Lower leg skin (tissue), 4 donors: ENCODE measurements at regions not wholly inside any gene's neighbourhood (a gene's known extent, or its start where the extent isn't known, plus 50 kb on each side); places are given as distances from the start of the nearest gene placed in this dataset.

ENCODE experiments used
- DNase-seq, 2 donors: peaks; one replicate each; pipeline ENCODE4 v3.0.0-alpha.2; 2019; ENCODE audit warnings: low spot score in 2 of 2
- H3K4me3 ChIP-seq: fragments of 200-600 bp; sonication (generic); 2 replicates; pipeline ENCODE4 v1.5.1; 2017; ENCODE audit warnings: mild to moderate bottlenecking, low read depth; ENCODE audit not compliant: poor library complexity, severe bottlenecking
- POLR2A ChIP-seq, 2 donors: fragments of 450-650 bp; IDR thresholded peaks; one replicate each; pipeline ENCODE4 v1.6.1; 2016 to 2017; ENCODE audit warnings: antibody characterized with exemption in 2 of 2, mild to moderate bottlenecking in 1 of 2, moderate library complexity in 1 of 2
- WGBS, 2 donors: methylation state at CpG; one replicate each; pipeline ENCODE4 v1.1.5; 2018; 5-methylcytosine and 5-hydroxymethylcytosine counted together
- intact Hi-C: fragments of 100-400 bp; cut with DNase I; formaldehyde crosslinking; loops from one replicate; pipeline ENCODE4 v1.15.0; 2023; ENCODE audit warnings: low total_unique reads
- TF ChIP-seq, protein P1 (sequence below), 3 donors: fragments of 450-650 bp; IDR thresholded peaks; one replicate each; pipeline ENCODE4 v1.5.1; 2016; ENCODE audit warnings: antibody characterized with exemption in 3 of 3, mild to moderate bottlenecking in 3 of 3, moderate library complexity in 2 of 3

DNA sequence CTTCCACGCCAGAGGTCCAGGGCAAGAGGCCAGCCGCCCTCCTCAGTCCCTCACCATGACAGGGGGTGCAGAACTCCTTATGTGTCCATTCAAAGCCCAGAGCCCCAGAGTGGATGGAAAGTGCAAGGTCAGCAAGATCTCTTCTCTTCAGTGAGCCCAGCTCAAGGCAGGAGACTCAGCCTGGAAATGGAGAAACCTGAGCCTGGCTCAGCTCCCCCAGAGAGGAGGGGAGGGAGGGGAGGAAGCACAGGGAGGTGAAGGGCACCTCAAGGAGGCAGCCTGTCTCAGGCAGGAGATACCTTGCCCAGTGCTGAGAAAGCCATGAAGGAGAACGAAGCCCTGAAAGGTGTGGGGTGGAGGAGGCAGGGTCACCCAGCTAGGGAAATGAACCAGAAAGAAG lies 121.8 kb upstream of the PJA1 start:
- 85 to 100% methylated on average over 3 of the region's 3 CpGs for WGBS, 2 donors
- TF ChIP-seq, protein P1, sequence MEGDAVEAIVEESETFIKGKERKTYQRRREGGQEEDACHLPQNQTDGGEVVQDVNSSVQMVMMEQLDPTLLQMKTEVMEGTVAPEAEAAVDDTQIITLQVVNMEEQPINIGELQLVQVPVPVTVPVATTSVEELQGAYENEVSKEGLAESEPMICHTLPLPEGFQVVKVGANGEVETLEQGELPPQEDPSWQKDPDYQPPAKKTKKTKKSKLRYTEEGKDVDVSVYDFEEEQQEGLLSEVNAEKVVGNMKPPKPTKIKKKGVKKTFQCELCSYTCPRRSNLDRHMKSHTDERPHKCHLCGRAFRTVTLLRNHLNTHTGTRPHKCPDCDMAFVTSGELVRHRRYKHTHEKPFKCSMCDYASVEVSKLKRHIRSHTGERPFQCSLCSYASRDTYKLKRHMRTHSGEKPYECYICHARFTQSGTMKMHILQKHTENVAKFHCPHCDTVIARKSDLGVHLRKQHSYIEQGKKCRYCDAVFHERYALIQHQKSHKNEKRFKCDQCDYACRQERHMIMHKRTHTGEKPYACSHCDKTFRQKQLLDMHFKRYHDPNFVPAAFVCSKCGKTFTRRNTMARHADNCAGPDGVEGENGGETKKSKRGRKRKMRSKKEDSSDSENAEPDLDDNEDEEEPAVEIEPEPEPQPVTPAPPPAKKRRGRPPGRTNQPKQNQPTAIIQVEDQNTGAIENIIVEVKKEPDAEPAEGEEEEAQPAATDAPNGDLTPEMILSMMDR (IDR thresholded peaks at IDR 0.05): no peak
- TF ChIP-seq POLR2A (IDR thresholded peaks at IDR 0.05): no peak
- H3K4me3 ChIP-seq: no peak overlapping the region
- intact Hi-C loops: loop anchor here (10.0 kb wide), 1 partner anchor 462 kb away; the partner anchor contains the start of gene EFNB1
- DNase-seq: no peak

DNA sequence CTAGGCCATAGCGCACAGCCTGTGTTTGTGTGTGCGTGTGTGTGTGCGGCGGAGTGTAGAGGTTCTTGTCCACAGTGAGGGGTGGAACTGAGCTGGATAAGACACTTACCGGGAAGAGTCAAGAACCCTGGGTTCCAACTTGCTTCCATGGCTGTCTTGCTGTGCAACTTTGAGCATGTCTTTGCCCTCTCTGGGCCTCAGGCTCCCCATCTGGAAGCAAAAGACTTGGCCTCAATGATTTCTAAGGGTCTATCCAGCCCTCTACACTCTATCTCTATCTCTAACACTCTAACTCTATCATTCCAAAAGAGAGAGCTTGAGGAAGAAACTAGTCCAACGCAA lies 121.3 kb upstream of the PJA1 start:
- TF ChIP-seq POLR2A (IDR thresholded peaks at IDR 0.05): no peak
- TF ChIP-seq, protein P1 (IDR thresholded peaks at IDR 0.05): no peak
- H3K4me3 ChIP-seq: no peak overlapping the region
- 55 to 78% methylated on average over 2 to 5 of the region's 6 CpGs for WGBS, 2 donors
- no peak for DNase-seq
- intact Hi-C loops: loop anchor here (10.0 kb wide), 1 partner anchor 462 kb away; the partner anchor contains the start of gene EFNB1

DNA sequence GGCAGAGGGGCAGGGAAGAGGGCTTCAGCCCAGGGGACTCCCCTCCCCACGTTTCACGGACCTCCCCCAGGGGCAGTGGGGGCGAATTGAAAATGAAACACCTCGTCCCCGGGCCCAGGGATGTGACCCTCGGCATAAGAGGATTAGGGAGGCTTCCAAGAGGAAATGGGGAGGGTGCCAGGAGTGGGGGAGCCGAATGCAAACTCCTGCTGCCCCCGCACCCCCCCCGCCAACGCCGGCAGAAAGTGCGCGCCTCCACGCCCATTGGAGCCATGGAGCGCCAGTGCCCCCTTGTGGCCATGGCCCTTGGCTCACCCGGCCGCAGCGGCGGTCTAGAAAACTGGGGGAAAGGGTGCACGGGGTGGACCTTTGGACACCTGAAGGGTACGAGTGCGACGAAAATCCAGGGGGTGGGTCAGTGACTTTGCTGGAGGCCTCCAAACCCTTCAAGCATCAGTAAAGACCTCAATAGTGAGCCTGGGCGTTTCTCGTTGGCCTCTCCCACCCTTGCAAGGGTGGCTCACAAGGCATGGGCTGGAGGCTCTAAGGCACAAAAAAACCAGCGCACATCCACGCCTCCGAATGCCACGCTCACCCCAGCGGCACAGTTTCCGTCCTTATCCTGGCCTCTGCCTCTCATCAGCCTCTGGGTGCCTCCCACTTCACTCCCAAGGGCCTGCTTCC lies 120.8 kb upstream of the PJA1 start:
- no peak overlapping the region for H3K4me3 ChIP-seq
- peak; percentile 37 to 92 for DNase-seq
- TF ChIP-seq, protein P1 (IDR thresholded peaks at IDR 0.05): no peak
- no peak for TF ChIP-seq POLR2A (IDR thresholded peaks at IDR 0.05)
- 0 to 12% methylated on average over 14 to 31 of the region's 31 CpGs for WGBS, 2 donors
- intact Hi-C loops: loop anchor here (10.0 kb wide), 1 partner anchor 461 kb away; the partner anchor contains the start of gene EFNB1

DNA sequence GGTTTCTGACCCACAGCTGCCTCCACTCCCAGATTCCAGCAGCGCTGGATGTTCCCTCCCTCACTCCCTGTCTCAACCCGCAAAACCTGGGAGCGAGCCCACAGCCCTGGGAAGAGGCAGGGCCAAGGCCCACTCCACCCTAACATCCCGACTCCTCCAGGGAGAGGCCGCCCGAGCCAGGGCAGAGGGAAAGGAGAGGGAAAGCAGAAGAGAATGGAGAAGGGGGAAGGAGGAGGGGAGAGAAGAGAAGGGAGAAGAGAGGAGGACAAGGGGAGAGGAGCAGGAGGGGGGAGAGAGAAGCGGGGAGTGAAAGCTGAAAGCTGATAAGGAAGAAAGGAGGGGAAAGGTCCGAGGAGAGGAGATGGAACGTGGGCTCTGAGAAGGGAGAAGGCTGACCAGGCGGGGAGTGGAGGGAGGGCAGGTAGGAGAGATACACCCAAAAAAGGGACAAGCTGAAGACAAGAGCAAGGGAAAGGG lies 120.2 kb upstream of the PJA1 start:
- no peak overlapping the region for H3K4me3 ChIP-seq
- intact Hi-C loops: loop anchor here (10.0 kb wide), 1 partner anchor 461 kb away; the partner anchor contains the start of gene EFNB1
- TF ChIP-seq POLR2A (IDR thresholded peaks at IDR 0.05): no peak
- TF ChIP-seq, protein P1 (IDR thresholded peaks at IDR 0.05): no peak
- DNase-seq: peak; percentile 26 to 89
- WGBS, 2 donors: 13 to 32% methylated on average over 10 of the region's 10 CpGs

DNA sequence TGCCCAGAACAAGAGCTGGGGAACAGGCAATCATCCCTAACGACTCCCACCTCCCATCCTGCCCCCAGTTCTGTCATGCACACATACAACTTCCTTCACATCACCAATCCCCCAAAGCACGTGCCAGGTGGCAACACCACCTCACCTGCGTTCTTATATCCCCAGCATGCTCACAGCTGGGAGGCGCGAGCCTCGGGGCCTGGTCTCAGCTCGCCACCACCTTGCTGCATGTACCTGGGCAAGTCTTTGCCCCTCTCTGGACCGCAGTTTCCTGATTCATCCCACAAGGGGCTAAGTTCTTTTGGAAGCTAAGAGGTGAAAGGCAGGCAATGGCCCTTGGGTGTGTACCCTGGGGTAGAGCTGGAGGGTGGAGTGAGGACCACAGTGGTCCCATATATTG lies 119.2 kb upstream of the PJA1 start:
- H3K4me3 ChIP-seq: no peak overlapping the region
- intact Hi-C loops: loop anchor here (10.0 kb wide), 1 partner anchor 460 kb away; the partner anchor contains the start of gene EFNB1
- no peak for DNase-seq
- TF ChIP-seq, protein P1 (IDR thresholded peaks at IDR 0.05): no peak
- no peak for TF ChIP-seq POLR2A (IDR thresholded peaks at IDR 0.05)
- WGBS, 2 donors: 77 to 89% methylated on average over 6 to 8 of the region's 8 CpGs
